Stimulated activated naive CD8-positive, alpha-beta T cell treated with anti-CD3 and anti-CD28 coated beads, Interleukin-15, amount 100 ng/mL, for 72 hours (primary cell): ENCODE measurements at regions not wholly inside any gene's neighbourhood (a gene's known extent, or its start where the extent isn't known, plus 50 kb on each side); places are given as distances from the start of the nearest gene placed in this dataset.
A peak's percentile ranks its signal among the peaks of the same experiment; 100 is the strongest.
"Not testable (repeated sequence)": the region's sequence is repeated elsewhere in the genome, so short reads cannot be mapped to it uniquely, and the experiment has no call there.

Experiments
- ATAC-seq: fragments of 150-1000 bp; cut with Tn5 transposase; 2 replicates; pipeline ENCODE4 v1.10.0; 2021; ENCODE audit warnings: mild to moderate bottlenecking, moderate library complexity
- DNase-seq, 2 donors: peaks; one replicate each; pipeline ENCODE4 v3.0.0; 2021 to 2022
- H3K27ac Mint-ChIP-seq, 2 donors: one replicate each; pipeline ENCODE4 v1.8.0; 2022; ENCODE audit warnings: mild to moderate bottlenecking in 2 of 2, mixed read lengths in 2 of 2, moderate library complexity in 2 of 2
- H3K27me3 Mint-ChIP-seq: one replicate; pipeline ENCODE4 v1.8.0; 2022; ENCODE audit warnings: mixed read lengths
- H3K4me1 Mint-ChIP-seq: one replicate; pipeline ENCODE4 v1.8.0; 2022; ENCODE audit warnings: mild to moderate bottlenecking, mixed read lengths
- H3K4me3 Mint-ChIP-seq, 2 donors: one replicate each; pipeline ENCODE4 v1.8.0; 2022; ENCODE audit warnings: mild to moderate bottlenecking in 2 of 2, mixed read lengths in 2 of 2, moderate library complexity in 1 of 2
- H3K9me3 Mint-ChIP-seq, 2 donors: one replicate each; pipeline ENCODE4 v1.8.0; 2022; ENCODE audit warnings: mixed read lengths in 2 of 2

- DNase-seq (no peak), ATAC-seq (no peak)
- Mint-ChIP-seq H3K4me1 (peaks cover 10% of the 10 kb centered on the region), H3K27ac (no peak overlapping the region), H3K4me3 (no peak overlapping the region), H3K9me3 (no peaks in the 10 kb centered on the region), H3K27me3 (peaks cover 64% of the 10 kb centered on the region)
These were observed 50.4 kb upstream of the ARHGEF7 start for GRCh38 chr13:111064661-111065060.

- Mint-ChIP-seq H3K27ac (no peak overlapping the region), H3K9me3 (peaks cover 0 to 4% of the 10 kb centered on the region in 2 donors), H3K4me3 (no peak overlapping the region), H3K4me1 (peaks cover 10% of the 10 kb centered on the region), H3K27me3 (peaks cover 70% of the 10 kb centered on the region)
- no peak for ATAC-seq
- no peak for DNase-seq
These were observed 52.1 kb upstream of the ARHGEF7 start for GRCh38 chr13:111062966-111063365.

GRCh38 chr13:111062305-111062704 lies 52.8 kb upstream of the ARHGEF7 start:
- Mint-ChIP-seq H3K27me3 (peaks cover 76% of the 10 kb centered on the region), H3K4me3 (no peak overlapping the region), H3K27ac (no peak overlapping the region), H3K9me3 (peaks cover 0 to 4% of the 10 kb centered on the region in 2 donors), H3K4me1 (peaks cover 10% of the 10 kb centered on the region)
- DNase-seq (no peak), ATAC-seq (no peak)

- peaks cover 79% of the 10 kb centered on the region for H3K27me3 Mint-ChIP-seq
- DNase-seq = no peak
- peak overlapping the region in 1 of 2 donors; percentile 40 for H3K27ac Mint-ChIP-seq
These were observed 53.6 kb upstream of the ARHGEF7 start for GRCh38 chr13:111061358-111062045.

GRCh38 chr13:111060237-111060919 lies 54.7 kb upstream of the ARHGEF7 start:
- H3K27me3 Mint-ChIP-seq = peaks cover 79% of the 10 kb centered on the region

More at GRCh38 chr13:111061358-111062045, 53.6 kb upstream of the ARHGEF7 start:
- Mint-ChIP-seq H3K9me3 (peaks cover 0 to 4% of the 10 kb centered on the region in 2 donors), H3K4me3 (no peak overlapping the region), H3K4me1 (peaks cover 3% of the 10 kb centered on the region)
- ATAC-seq = no peak

GRCh38 chr13:111058796-111059506 lies 56.2 kb upstream of the ARHGEF7 start:
- Mint-ChIP-seq H3K4me3 (no peak overlapping the region), H3K27me3 (peaks cover 78% of the 10 kb centered on the region), H3K9me3 (peaks cover 0 to 4% of the 10 kb centered on the region in 2 donors), H3K4me1 (no peaks in the 10 kb centered on the region), H3K27ac (no peak overlapping the region)
- DNase-seq = no peak
- ATAC-seq = no peak

More at GRCh38 chr13:111060237-111060919, 54.7 kb upstream of the ARHGEF7 start:
- no peak overlapping the region for H3K27ac Mint-ChIP-seq
- DNase-seq = no peak
- no peak overlapping the region for H3K4me3 Mint-ChIP-seq
- no peak for ATAC-seq
- no peaks in the 10 kb centered on the region for H3K4me1 Mint-ChIP-seq
- H3K9me3 Mint-ChIP-seq = peaks cover 0 to 4% of the 10 kb centered on the region in 2 donors

- H3K27me3 Mint-ChIP-seq = peaks cover 78% of the 10 kb centered on the region
- not testable (repeated sequence) for DNase-seq, ATAC-seq, H3K4me3 Mint-ChIP-seq, H3K9me3 Mint-ChIP-seq, H3K4me1 Mint-ChIP-seq, H3K27ac Mint-ChIP-seq
These were observed 56.8 kb upstream of the ARHGEF7 start for GRCh38 chr13:111058339-111058738.

- not testable (repeated sequence) for H3K9me3 Mint-ChIP-seq, H3K4me3 Mint-ChIP-seq, H3K27ac Mint-ChIP-seq, H3K4me1 Mint-ChIP-seq, ATAC-seq, DNase-seq
- H3K27me3 Mint-ChIP-seq = peaks cover 53% of the 10 kb centered on the region
These were observed 63.3 kb upstream of the ARHGEF7 start for GRCh38 chr13:111051726-111052232.

GRCh38 chr13:111051041-111051725 lies 63.9 kb upstream of the ARHGEF7 start:
- Mint-ChIP-seq H3K27ac (no peak overlapping the region), H3K4me3 (no peak overlapping the region), H3K9me3 (no peaks in the 10 kb centered on the region), H3K27me3 (peaks cover 47% of the 10 kb centered on the region), H3K4me1 (peaks cover 7% of the 10 kb centered on the region)
- DNase-seq = no peak
- no peak for ATAC-seq

GRCh38 chr13:111050539-111050879 lies 64.6 kb upstream of the ARHGEF7 start:
- DNase-seq (no peak), ATAC-seq (no peak)
- H3K4me3 Mint-ChIP-seq = no peak overlapping the region
- H3K27ac Mint-ChIP-seq = no peak overlapping the region
- H3K9me3 Mint-ChIP-seq = no peaks in the 10 kb centered on the region
- peaks cover 41% of the 10 kb centered on the region for H3K27me3 Mint-ChIP-seq
- H3K4me1 Mint-ChIP-seq = peaks cover 7% of the 10 kb centered on the region

GRCh38 chr13:111049791-111050538 lies 65.1 kb upstream of the ARHGEF7 start:
- Mint-ChIP-seq H3K27me3 (peaks cover 36% of the 10 kb centered on the region), H3K9me3 (no peaks in the 10 kb centered on the region), H3K4me1 (peaks cover 7% of the 10 kb centered on the region), H3K4me3 (no peak overlapping the region), H3K27ac (no peak overlapping the region)
- DNase-seq (no peak), ATAC-seq (no peak)

GRCh38 chr13:111048387-111048786 lies 66.7 kb upstream of the ARHGEF7 start:
- Mint-ChIP-seq H3K9me3 (no peaks in the 10 kb centered on the region), H3K27ac (no peak overlapping the region), H3K4me1 (peaks cover 7% of the 10 kb centered on the region), H3K4me3 (no peak overlapping the region), H3K27me3 (peaks cover 20% of the 10 kb centered on the region)
- DNase-seq (no peak), ATAC-seq (no peak)

GRCh38 chr13:111047326-111047725 lies 67.8 kb upstream of the ARHGEF7 start:
- Mint-ChIP-seq H3K4me3 (no peak overlapping the region), H3K27ac (no peak overlapping the region), H3K9me3 (no peaks in the 10 kb centered on the region), H3K4me1 (peaks cover 7% of the 10 kb centered on the region), H3K27me3 (peaks cover 20% of the 10 kb centered on the region)
- ATAC-seq (no peak), DNase-seq (no peak)

GRCh38 chr13:111046590-111047141 lies 68.4 kb upstream of the ARHGEF7 start:
- Mint-ChIP-seq H3K27ac (peak overlapping the region in 1 of 2 donors; percentile 12), H3K27me3 (peaks cover 27% of the 10 kb centered on the region), H3K4me3 (no peak overlapping the region), H3K4me1 (peaks cover 7% of the 10 kb centered on the region), H3K9me3 (no peaks in the 10 kb centered on the region)
- DNase-seq (no peak), ATAC-seq (no peak)
